ENCODE measurements at regions not wholly inside any gene's neighbourhood (a gene's known extent, or its start where the extent isn't known, plus 50 kb on each side); places are given as distances from the start of the nearest gene placed in this dataset.

- no peak for DNase-seq
Measured at GRCh38 chr13:76654263-76654662, 231.9 kb downstream of the KCTD12 start.

- no peak for DNase-seq
Measured at GRCh38 chr13:76651286-76651685, 234.9 kb downstream of the KCTD12 start.

GRCh38 chr13:76647550-76647949 is 238.7 kb downstream of the KCTD12 start:
- DNase-seq: no peak

- no peak for DNase-seq
Measured at GRCh38 chr13:76646946-76647345, 239.3 kb downstream of the KCTD12 start.

GRCh38 chr13:76645632-76646031 is 240.6 kb downstream of the KCTD12 start:
- DNase-seq: no peak

- DNase-seq: no peak
Measured at GRCh38 chr13:76644906-76645305, 241.3 kb downstream of the KCTD12 start.

GRCh38 chr13:76643596-76643995 is 242.6 kb downstream of the KCTD12 start:
- no peak for DNase-seq

- DNase-seq: no peak
Measured at GRCh38 chr13:76641056-76641455, 245.1 kb downstream of the KCTD12 start.

- no peak for DNase-seq
Measured at GRCh38 chr13:76638882-76639281, 247.3 kb downstream of the KCTD12 start.

- DNase-seq: no peak
Measured at GRCh38 chr13:76638181-76638580, 248.0 kb downstream of the KCTD12 start.

- no peak for DNase-seq
Measured at GRCh38 chr13:76637641-76638141, 248.5 kb downstream of the KCTD12 start.

- no peak for DNase-seq
Measured at GRCh38 chr13:76636829-76637228, 249.4 kb downstream of the KCTD12 start.

GRCh38 chr13:76635232-76636230 is 250.7 kb downstream of the KCTD12 start:
- DNase-seq: no peak

GRCh38 chr13:76634431-76635191 is 251.6 kb downstream of the KCTD12 start:
- no peak for DNase-seq

GRCh38 chr13:76632401-76633044 is 253.7 kb downstream of the KCTD12 start:
- no peak for DNase-seq

GRCh38 chr13:76630629-76631230 is 255.5 kb downstream of the KCTD12 start:
- no peak for DNase-seq

GRCh38 chr13:76622315-76623040 is 263.7 kb downstream of the KCTD12 start:
- no peak for DNase-seq

- no peak for DNase-seq
Measured at GRCh38 chr13:76621705-76622104, 264.5 kb downstream of the KCTD12 start.

GRCh38 chr13:76620036-76620435 is 266.2 kb downstream of the KCTD12 start:
- DNase-seq: no peak

GRCh38 chr13:76619631-76620030 is 266.6 kb downstream of the KCTD12 start:
- DNase-seq: no peak

- no peak for DNase-seq
Measured at GRCh38 chr13:76610819-76611415, 275.3 kb downstream of the KCTD12 start.

- DNase-seq: no peak
Measured at GRCh38 chr13:76609643-76610042, 276.6 kb downstream of the KCTD12 start.
